AG09309 (cell line): ENCODE measurements at regions not wholly inside any gene's neighbourhood (a gene's known extent, or its start where the extent isn't known, plus 50 kb on each side); places are given as distances from the start of the nearest gene placed in this dataset.

ENCODE experiments used
- DNase-seq: peaks from one replicate; pipeline ENCODE4 v3.0.0-alpha.2; 2010; ENCODE audit warnings: low read depth
- H3K4me3 ChIP-seq: 2 replicates; pipeline ENCODE4 v1.5.1; 2011; ENCODE audit warnings: mild to moderate bottlenecking, low read depth, low read length, moderate library complexity; ENCODE audit not compliant: control insufficient read depth
- TF ChIP-seq, protein P1 (sequence below): IDR thresholded peaks from 2 replicates; pipeline ENCODE4 v1.5.1; 2011; ENCODE audit warnings: mild to moderate bottlenecking, low read depth, low read length, inconsistent platforms; ENCODE audit not compliant: insufficient read depth, control insufficient read depth; ENCODE audit errors: missing control alignments

DNA sequence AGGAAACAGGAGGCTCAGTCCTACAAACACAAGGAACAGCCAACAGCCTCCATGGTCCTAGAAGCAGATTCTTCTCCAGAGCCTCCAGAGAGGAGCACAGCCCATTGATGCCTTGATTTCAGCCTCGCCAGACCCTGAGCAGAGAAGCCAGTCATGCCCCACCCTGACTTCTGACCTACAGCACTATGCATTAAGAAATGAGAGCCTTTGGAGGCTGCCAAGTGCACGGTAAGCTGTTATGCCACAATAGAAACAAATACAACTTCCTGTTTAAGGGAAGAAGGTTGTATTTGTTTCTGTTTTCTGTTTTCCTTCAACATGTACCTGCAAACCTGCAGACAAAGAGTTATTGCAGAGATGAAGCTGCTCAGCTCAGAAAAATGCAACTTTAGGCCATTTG lies 181.3 kb upstream of the AGAP1 start:
- DNase-seq: no peak
- TF ChIP-seq, protein P1, sequence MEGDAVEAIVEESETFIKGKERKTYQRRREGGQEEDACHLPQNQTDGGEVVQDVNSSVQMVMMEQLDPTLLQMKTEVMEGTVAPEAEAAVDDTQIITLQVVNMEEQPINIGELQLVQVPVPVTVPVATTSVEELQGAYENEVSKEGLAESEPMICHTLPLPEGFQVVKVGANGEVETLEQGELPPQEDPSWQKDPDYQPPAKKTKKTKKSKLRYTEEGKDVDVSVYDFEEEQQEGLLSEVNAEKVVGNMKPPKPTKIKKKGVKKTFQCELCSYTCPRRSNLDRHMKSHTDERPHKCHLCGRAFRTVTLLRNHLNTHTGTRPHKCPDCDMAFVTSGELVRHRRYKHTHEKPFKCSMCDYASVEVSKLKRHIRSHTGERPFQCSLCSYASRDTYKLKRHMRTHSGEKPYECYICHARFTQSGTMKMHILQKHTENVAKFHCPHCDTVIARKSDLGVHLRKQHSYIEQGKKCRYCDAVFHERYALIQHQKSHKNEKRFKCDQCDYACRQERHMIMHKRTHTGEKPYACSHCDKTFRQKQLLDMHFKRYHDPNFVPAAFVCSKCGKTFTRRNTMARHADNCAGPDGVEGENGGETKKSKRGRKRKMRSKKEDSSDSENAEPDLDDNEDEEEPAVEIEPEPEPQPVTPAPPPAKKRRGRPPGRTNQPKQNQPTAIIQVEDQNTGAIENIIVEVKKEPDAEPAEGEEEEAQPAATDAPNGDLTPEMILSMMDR: no peak
- H3K4me3 ChIP-seq: no peak overlapping the region

DNA sequence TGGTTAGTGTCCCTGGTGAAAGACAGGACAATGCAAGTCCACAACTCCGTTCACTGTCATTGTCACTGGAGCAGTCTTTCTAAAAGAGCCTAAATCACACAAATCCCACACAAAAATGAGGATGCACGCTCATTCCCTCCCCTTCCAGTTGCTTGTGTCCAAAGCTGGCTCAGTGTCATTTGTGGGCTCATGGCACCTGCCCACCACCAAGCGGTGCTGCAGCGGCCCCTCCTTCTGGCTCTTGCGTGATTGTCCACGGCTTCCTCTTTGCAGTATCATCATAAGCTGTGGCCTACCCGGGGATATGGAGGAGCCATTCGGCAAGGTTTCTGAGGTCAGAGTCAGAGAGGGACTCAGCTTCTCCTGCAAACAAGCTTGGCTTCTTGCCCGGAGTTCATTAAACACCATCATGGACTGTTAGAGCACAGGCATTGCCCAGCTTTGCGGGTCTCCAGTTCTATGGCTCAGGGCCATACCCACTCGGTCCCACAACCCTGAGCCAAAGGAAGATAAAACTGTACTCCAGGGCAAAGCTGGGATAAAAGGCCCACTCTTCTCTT lies 179.4 kb upstream of the AGAP1 start:
- no peak overlapping the region for H3K4me3 ChIP-seq
- TF ChIP-seq, protein P1: no peak
- DNase-seq: no peak

DNA sequence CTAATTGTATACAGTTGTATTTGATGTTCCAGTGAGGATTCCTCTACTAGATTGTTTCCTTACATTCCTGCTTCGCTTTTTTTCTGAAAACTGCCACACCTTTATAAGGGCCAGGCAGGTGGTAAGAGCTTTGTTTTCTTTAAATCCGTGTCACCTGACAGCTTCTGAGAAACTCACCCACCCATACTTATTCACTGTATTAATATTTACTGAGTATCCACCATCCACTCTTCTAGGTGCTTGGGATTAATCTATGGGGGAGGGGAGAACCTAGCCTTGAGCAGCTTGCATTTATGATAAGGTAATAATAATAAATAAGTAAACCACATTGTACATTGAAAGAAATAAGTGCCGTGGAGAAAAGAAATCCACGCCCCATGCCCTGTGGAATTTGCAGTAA lies 174.7 kb upstream of the AGAP1 start:
- TF ChIP-seq, protein P1: no peak
- no peak for DNase-seq
- H3K4me3 ChIP-seq: no peak overlapping the region

DNA sequence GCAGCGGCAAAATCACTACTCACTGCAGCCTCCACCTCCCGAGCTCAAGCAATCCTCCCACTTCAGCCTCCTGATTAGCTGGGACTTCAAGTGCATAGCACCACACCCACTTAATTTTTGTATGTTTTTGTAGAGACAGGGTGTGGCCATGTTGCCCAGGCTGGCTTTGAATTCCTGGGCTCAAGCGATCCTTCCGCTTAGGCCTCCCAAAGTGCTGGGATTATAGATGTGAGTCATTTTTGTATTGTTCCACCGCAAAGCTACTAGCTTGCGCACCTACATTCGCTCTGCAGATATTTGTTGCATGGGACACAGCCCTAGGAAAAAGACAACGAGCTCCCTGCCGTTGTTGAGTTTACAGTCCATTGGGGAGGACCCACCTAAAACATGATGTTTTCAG lies 173.5 kb upstream of the AGAP1 start:
- TF ChIP-seq, protein P1: no peak
- DNase-seq: no peak
- H3K4me3 ChIP-seq: no peak overlapping the region

DNA sequence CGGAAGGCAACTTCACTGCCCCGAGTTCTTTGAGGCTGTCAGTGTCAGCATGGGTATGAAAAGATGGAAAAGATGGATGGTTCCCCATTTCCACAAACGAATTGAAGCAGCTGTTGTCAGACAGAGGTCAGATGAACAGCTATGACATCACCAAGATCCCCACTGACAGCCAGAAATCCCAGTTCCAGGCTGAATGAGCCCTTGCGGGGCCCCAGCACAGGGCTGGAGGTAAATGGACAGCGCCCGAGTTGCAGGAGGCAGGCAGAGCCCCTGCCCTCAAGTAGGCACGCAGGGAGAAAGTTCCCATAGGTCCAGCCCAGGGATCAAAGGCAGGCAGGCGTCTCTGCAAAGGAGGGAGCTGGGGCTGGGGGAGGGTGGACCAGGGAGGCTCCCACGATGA lies 169.5 kb upstream of the AGAP1 start:
- no peak overlapping the region for H3K4me3 ChIP-seq
- TF ChIP-seq, protein P1: no peak
- no peak for DNase-seq

DNA sequence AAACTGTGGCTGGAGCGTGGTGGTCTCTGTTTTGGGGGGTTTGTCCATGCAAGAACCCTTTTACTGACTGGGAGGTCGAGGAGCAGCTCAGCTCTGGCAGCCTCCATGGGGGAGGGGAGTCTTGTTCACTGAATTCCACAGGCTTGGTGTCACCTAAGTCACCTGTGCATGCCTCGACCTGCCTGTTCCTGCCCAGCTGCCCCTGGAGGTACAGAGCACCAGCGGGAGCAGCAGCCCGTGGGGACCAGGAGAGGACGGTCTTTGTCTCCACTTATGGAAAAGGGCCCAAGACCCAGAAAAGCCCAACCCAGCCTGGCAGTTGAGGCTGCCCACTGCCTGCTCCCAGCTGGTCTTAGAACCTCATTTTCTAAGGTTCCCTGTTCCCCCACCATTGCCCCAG lies 168.7 kb upstream of the AGAP1 start:
- DNase-seq: no peak
- TF ChIP-seq, protein P1: no peak
- H3K4me3 ChIP-seq: no peak overlapping the region

DNA sequence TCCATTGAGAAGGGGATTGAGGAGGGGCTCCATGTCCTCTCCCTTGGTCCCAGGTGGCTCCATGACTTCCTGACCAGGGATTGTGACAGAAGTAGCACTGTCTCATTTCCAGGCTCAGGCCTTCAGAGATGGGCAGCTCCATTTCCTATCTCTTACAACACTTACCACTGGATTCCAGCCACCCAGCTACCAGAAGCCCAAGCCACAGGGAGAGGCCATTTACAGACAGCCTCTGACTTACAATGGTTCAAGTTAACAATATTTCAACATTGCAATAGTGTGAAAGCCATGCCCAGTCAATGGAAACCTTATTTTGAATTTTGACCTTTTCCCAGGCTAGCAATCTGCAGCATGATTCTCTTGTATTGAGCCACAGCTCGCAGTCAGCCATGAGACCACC lies 164.9 kb upstream of the AGAP1 start:
- TF ChIP-seq, protein P1: no peak
- no peak for DNase-seq

More for the DNA sequence above, 164.9 kb upstream of the AGAP1 start:
- no peak overlapping the region for H3K4me3 ChIP-seq
